Activated T-cell treated with anti-CD3 and anti-CD28 coated beads, Interleukin-2, amount 50 U/mL, for 24 hours (primary cell): ENCODE measurements at regions not wholly inside any gene's neighbourhood (a gene's known extent, or its start where the extent isn't known, plus 50 kb on each side); places are given as distances from the start of the nearest gene placed in this dataset.

Experiments
- DNase-seq: peaks from one replicate; pipeline ENCODE4 v3.0.0-alpha.2; 2020
- H3K27ac Mint-ChIP-seq: 2 replicates; pipeline ENCODE4 v1.8.0; 2020; ENCODE audit warnings: mild to moderate bottlenecking, mixed read lengths
- H3K27me3 Mint-ChIP-seq: 2 replicates; pipeline ENCODE4 v1.8.0; 2020; ENCODE audit warnings: mixed read lengths
- H3K36me3 Mint-ChIP-seq: 2 replicates; pipeline ENCODE4 v1.8.0; 2020; ENCODE audit warnings: low read depth, mixed read lengths
- H3K4me1 Mint-ChIP-seq: 2 replicates; pipeline ENCODE4 v1.8.0; 2020; ENCODE audit warnings: low read depth, mixed read lengths
- H3K4me3 Mint-ChIP-seq: 2 replicates; pipeline ENCODE4 v1.8.0; 2020; ENCODE audit warnings: mild to moderate bottlenecking, moderate library complexity, mixed read lengths
- H3K9me3 Mint-ChIP-seq: 2 replicates; pipeline ENCODE4 v1.8.0; 2020; ENCODE audit warnings: mixed read lengths

GRCh38 chr13:34428911-34429310, 513.2 kb upstream of the NBEA start:
- Mint-ChIP-seq H3K9me3 (no peaks in the 10 kb centered on the region), H3K27me3 (no peaks in the 10 kb centered on the region), H3K4me3 (no peak overlapping the region), H3K36me3 (no peaks in the 10 kb centered on the region), H3K27ac (no peak overlapping the region), H3K4me1 (no peaks in the 10 kb centered on the region)
- DNase-seq, result no peak

- Mint-ChIP-seq H3K4me1 (no peaks in the 10 kb centered on the region), H3K36me3 (no peaks in the 10 kb centered on the region), H3K27ac (no peak overlapping the region), H3K27me3 (no peaks in the 10 kb centered on the region), H3K9me3 (no peaks in the 10 kb centered on the region), H3K4me3 (no peak overlapping the region)
- DNase-seq, result no peak
Observed at GRCh38 chr13:34430294-34430693, 511.8 kb upstream of the NBEA start.

- Mint-ChIP-seq H3K27ac (no peak overlapping the region), H3K4me3 (no peak overlapping the region), H3K4me1 (no peaks in the 10 kb centered on the region), H3K36me3 (no peaks in the 10 kb centered on the region), H3K27me3 (no peaks in the 10 kb centered on the region), H3K9me3 (no peaks in the 10 kb centered on the region)
- DNase-seq, result no peak
Observed at GRCh38 chr13:34431827-34432581, 510.1 kb upstream of the NBEA start.

- no peaks in the 10 kb centered on the region for H3K9me3 Mint-ChIP-seq
- H3K36me3 Mint-ChIP-seq, result no peaks in the 10 kb centered on the region
- DNase-seq, result no peak
- H3K27me3 Mint-ChIP-seq, result no peaks in the 10 kb centered on the region
- no peaks in the 10 kb centered on the region for H3K4me1 Mint-ChIP-seq
- H3K4me3 Mint-ChIP-seq, result no peak overlapping the region
- no peak overlapping the region for H3K27ac Mint-ChIP-seq
Observed at GRCh38 chr13:34435338-34435737, 506.7 kb upstream of the NBEA start.

- DNase-seq, result no peak
- Mint-ChIP-seq H3K27ac (no peak overlapping the region), H3K27me3 (no peaks in the 10 kb centered on the region), H3K36me3 (no peaks in the 10 kb centered on the region), H3K9me3 (no peaks in the 10 kb centered on the region), H3K4me1 (no peaks in the 10 kb centered on the region), H3K4me3 (no peak overlapping the region)
Observed at GRCh38 chr13:34437873-34438272, 504.2 kb upstream of the NBEA start.

GRCh38 chr13:34452831-34453230, 489.2 kb upstream of the NBEA start:
- Mint-ChIP-seq H3K27ac (no peak overlapping the region), H3K36me3 (no peaks in the 10 kb centered on the region), H3K27me3 (no peaks in the 10 kb centered on the region), H3K9me3 (peaks cover 9% of the 10 kb centered on the region), H3K4me1 (no peaks in the 10 kb centered on the region), H3K4me3 (no peak overlapping the region)
- DNase-seq, result no peak

- H3K36me3 Mint-ChIP-seq, result no peaks in the 10 kb centered on the region
- H3K27me3 Mint-ChIP-seq, result no peaks in the 10 kb centered on the region
- no peak for DNase-seq
- H3K9me3 Mint-ChIP-seq, result peaks cover 10% of the 10 kb centered on the region
- H3K27ac Mint-ChIP-seq, result no peak overlapping the region
- no peak overlapping the region for H3K4me3 Mint-ChIP-seq
- H3K4me1 Mint-ChIP-seq, result no peaks in the 10 kb centered on the region
Observed at GRCh38 chr13:34458756-34459715, 483.0 kb upstream of the NBEA start.

GRCh38 chr13:34459856-34460255, 482.2 kb upstream of the NBEA start:
- H3K9me3 Mint-ChIP-seq, result peaks cover 10% of the 10 kb centered on the region
- no peak overlapping the region for H3K4me3 Mint-ChIP-seq
- no peaks in the 10 kb centered on the region for H3K27me3 Mint-ChIP-seq
- H3K36me3 Mint-ChIP-seq, result no peaks in the 10 kb centered on the region
- H3K4me1 Mint-ChIP-seq, result no peaks in the 10 kb centered on the region
- DNase-seq, result no peak
- H3K27ac Mint-ChIP-seq, result no peak overlapping the region

GRCh38 chr13:34462843-34463242, 479.2 kb upstream of the NBEA start:
- Mint-ChIP-seq H3K4me1 (no peaks in the 10 kb centered on the region), H3K36me3 (no peaks in the 10 kb centered on the region), H3K27me3 (no peaks in the 10 kb centered on the region), H3K4me3 (no peak overlapping the region), H3K27ac (no peak overlapping the region), H3K9me3 (peaks cover under 1% of the 10 kb centered on the region)
- DNase-seq, result no peak

GRCh38 chr13:34464011-34464410, 478.1 kb upstream of the NBEA start:
- Mint-ChIP-seq H3K4me1 (no peaks in the 10 kb centered on the region), H3K27ac (no peak overlapping the region), H3K27me3 (no peaks in the 10 kb centered on the region), H3K36me3 (no peaks in the 10 kb centered on the region), H3K9me3 (no peaks in the 10 kb centered on the region), H3K4me3 (no peak overlapping the region)
- DNase-seq, result no peak

GRCh38 chr13:34465423-34465922, 476.6 kb upstream of the NBEA start:
- Mint-ChIP-seq H3K4me3 (no peak overlapping the region), H3K4me1 (no peaks in the 10 kb centered on the region), H3K9me3 (no peaks in the 10 kb centered on the region), H3K36me3 (no peaks in the 10 kb centered on the region), H3K27me3 (no peaks in the 10 kb centered on the region), H3K27ac (no peak overlapping the region)
- no peak for DNase-seq

- Mint-ChIP-seq H3K36me3 (no peaks in the 10 kb centered on the region), H3K4me1 (no peaks in the 10 kb centered on the region), H3K4me3 (no peak overlapping the region), H3K27ac (no peak overlapping the region), H3K27me3 (no peaks in the 10 kb centered on the region), H3K9me3 (no peaks in the 10 kb centered on the region)
- no peak for DNase-seq
Observed at GRCh38 chr13:34466301-34466700, 475.8 kb upstream of the NBEA start.

- no peak overlapping the region for H3K27ac Mint-ChIP-seq
- no peaks in the 10 kb centered on the region for H3K27me3 Mint-ChIP-seq
- no peak overlapping the region for H3K4me3 Mint-ChIP-seq
- no peaks in the 10 kb centered on the region for H3K9me3 Mint-ChIP-seq
- no peak for DNase-seq
- H3K36me3 Mint-ChIP-seq, result no peaks in the 10 kb centered on the region
- H3K4me1 Mint-ChIP-seq, result no peaks in the 10 kb centered on the region
Observed at GRCh38 chr13:34467450-34468083, 474.5 kb upstream of the NBEA start.

- Mint-ChIP-seq H3K36me3 (no peaks in the 10 kb centered on the region), H3K27ac (no peak overlapping the region), H3K9me3 (no peaks in the 10 kb centered on the region), H3K4me1 (no peaks in the 10 kb centered on the region), H3K4me3 (no peak overlapping the region), H3K27me3 (no peaks in the 10 kb centered on the region)
- no peak for DNase-seq
Observed at GRCh38 chr13:34469196-34469986, 472.7 kb upstream of the NBEA start.
